Keratinocyte (primary cell): ENCODE measurements at regions not wholly inside any gene's neighbourhood (a gene's known extent, or its start where the extent isn't known, plus 50 kb on each side); places are given as distances from the start of the nearest gene placed in this dataset.

ENCODE experiments used
- DNase-seq: peaks from one replicate; pipeline ENCODE4 v3.0.0-alpha.2; 2011; ENCODE audit warnings: low read depth, missing footprints, low spot score
- FAIRE-seq: peaks from 2 replicates; lab custom pipeline; 2011; peaks lifted over from hg19 to GRCh38; lab: Jason Lieb, UNC
- H2AFZ ChIP-seq: 2 replicates; pipeline ENCODE4 v1.6.0; 2012; ENCODE audit warnings: low read length, control low read depth, inconsistent platforms; ENCODE audit not compliant: control insufficient read depth
- H3K27ac ChIP-seq: 2 replicates; pipeline ENCODE4 v1.5.1; 2011; ENCODE audit warnings: low read length; ENCODE audit not compliant: control insufficient read depth, insufficient read depth
- H3K27me3 ChIP-seq: 3 replicates; pipeline ENCODE4 v1.6.0; 2011; ENCODE audit warnings: low read length; ENCODE audit not compliant: control insufficient read depth, insufficient read depth; ENCODE audit errors: extremely low read depth
- H3K36me3 ChIP-seq, 2 experiments: 2 replicates in 1 of 2; 3 replicates in 1 of 2; pipeline ENCODE4 v1.5.1; 2011; ENCODE audit warnings: low read length in 2 of 2, mild to moderate bottlenecking in 1 of 2; ENCODE audit not compliant: control insufficient read depth in 2 of 2, insufficient read depth in 2 of 2; ENCODE audit errors: extremely low read depth in 1 of 2
- H3K4me1 ChIP-seq: 3 replicates; pipeline ENCODE4 v1.5.1; 2011; ENCODE audit warnings: low read length; ENCODE audit not compliant: control insufficient read depth, insufficient read depth; ENCODE audit errors: extremely low read depth
- H3K4me2 ChIP-seq: 3 replicates; pipeline ENCODE4 v1.6.0; 2011; ENCODE audit warnings: low read depth, low read length; ENCODE audit not compliant: control insufficient read depth, insufficient read depth; ENCODE audit errors: extremely low read depth
- H3K4me3 ChIP-seq, 3 experiments: fragments of 200-600 bp in 1 of 3; sonication (generic) in 1 of 3; 2 replicates in 2 of 3; 3 replicates in 1 of 3; pipeline ENCODE4 v1.5.1; 2011 to 2016; ENCODE audit warnings: low read length in 3 of 3, mild to moderate bottlenecking in 3 of 3, control low read depth in 2 of 3, inconsistent platforms in 1 of 3, low read depth in 1 of 3, mixed read lengths in 1 of 3, mixed run types in 1 of 3, moderate library complexity in 1 of 3; ENCODE audit not compliant: control insufficient read depth in 2 of 3, insufficient read depth in 2 of 3; ENCODE audit errors: extremely low read depth in 1 of 3
- H3K79me2 ChIP-seq: 2 replicates; pipeline ENCODE4 v1.6.0; 2012; ENCODE audit warnings: low read length; ENCODE audit not compliant: control insufficient read depth, insufficient read depth
- H3K9ac ChIP-seq: 3 replicates; pipeline ENCODE4 v1.6.0; 2011; ENCODE audit warnings: low read length; ENCODE audit not compliant: control insufficient read depth, insufficient read depth; ENCODE audit errors: extremely low read depth
- H3K9me1 ChIP-seq: 3 replicates; pipeline ENCODE4 v1.6.0; 2011; ENCODE audit warnings: low read length; ENCODE audit not compliant: control insufficient read depth, insufficient read depth; ENCODE audit errors: extremely low read depth
- H3K9me3 ChIP-seq: 2 replicates; pipeline ENCODE4 v1.5.1; 2012; ENCODE audit warnings: low read depth, low read length; ENCODE audit not compliant: control insufficient read depth
- H4K20me1 ChIP-seq: 3 replicates; pipeline ENCODE4 v1.6.0; 2011; ENCODE audit warnings: low read length; ENCODE audit not compliant: control insufficient read depth, insufficient read depth; ENCODE audit errors: extremely low read depth
- CTCF ChIP-seq, 3 experiments: IDR thresholded peaks in 1 of 3; conservative IDR thresholded peaks in 1 of 3; optimal IDR thresholded peaks in 1 of 3; 2 replicates in 2 of 3; 3 replicates in 1 of 3; pipeline versions ENCODE3 to v1.5.1; 2011; ENCODE audit warnings: low read length in 3 of 3, mild to moderate bottlenecking in 3 of 3, moderate library complexity in 2 of 3, control low read depth in 1 of 3, inconsistent platforms in 1 of 3; ENCODE audit not compliant: insufficient read depth in 2 of 3; ENCODE audit errors: extremely low read depth in 1 of 3
- EZH2 ChIP-seq: IDR thresholded peaks from one replicate; pipeline ENCODE4 v1.6.1; 2012; ENCODE audit warnings: inconsistent platforms, mild to moderate bottlenecking, low read length, moderate library complexity
- dilution Hi-C: fragments of 300-500 bp; cut with MboI; formaldehyde crosslinking; loops from one replicate; pipeline ENCODE4 v1.7.0; 2020; ENCODE audit warnings: low sequenced_read_pairs; ENCODE audit not compliant: extremely low pct_ligation_motif_present

GRCh38 chr19:29003641-29004409 is 209.1 kb downstream of the UQCRFS1 start:
- Histone ChIP-seq H4K20me1 (no peaks in the 10 kb centered on the region), H3K27ac (no peak overlapping the region), H3K9me3 (peaks cover 1% of the 10 kb centered on the region), H3K36me3 (no peaks in the 10 kb centered on the region), H3K9ac (no peak overlapping the region), H3K9me1 (no peaks in the 10 kb centered on the region), H3K79me2 (no peaks in the 10 kb centered on the region), H3K4me3 (no peak overlapping the region), H2AFZ (no peak overlapping the region), H3K4me1 (no peaks in the 10 kb centered on the region), H3K27me3 (no peaks in the 10 kb centered on the region), H3K4me2 (no peak overlapping the region)
- dilution Hi-C loops, result no loop called here
- FAIRE-seq, result no peak
- DNase-seq, result no peak
- TF ChIP-seq EZH2 (no peak), CTCF (optimal IDR thresholded peaks at IDR 0.05 in 1 of 3, IDR thresholded peaks at IDR 0.05 in 1 of 3, conservative IDR thresholded peaks at IDR 0.05 in 1 of 3; ENCODE audit: extremely low read depth in 1 of 3, insufficient read depth in 2 of 3, low read length in 3 of 3) (no peak)

- TF ChIP-seq EZH2, result no peak
- no peak for TF ChIP-seq CTCF (optimal IDR thresholded peaks at IDR 0.05 in 1 of 3, IDR thresholded peaks at IDR 0.05 in 1 of 3, conservative IDR thresholded peaks at IDR 0.05 in 1 of 3; ENCODE audit: extremely low read depth in 1 of 3, insufficient read depth in 2 of 3, low read length in 3 of 3)
- no peak overlapping the region for H3K4me2 ChIP-seq
- H4K20me1 ChIP-seq, result no peaks in the 10 kb centered on the region
- H3K4me3 ChIP-seq, result no peak overlapping the region
- H3K9me1 ChIP-seq, result no peaks in the 10 kb centered on the region
- dilution Hi-C loops, result no loop called here
- FAIRE-seq, result no peak
- peaks cover 4% of the 10 kb centered on the region for H3K9me3 ChIP-seq
- no peaks in the 10 kb centered on the region for H3K36me3 ChIP-seq
- no peak overlapping the region for H3K9ac ChIP-seq
- no peaks in the 10 kb centered on the region for H3K27me3 ChIP-seq
- no peaks in the 10 kb centered on the region for H3K79me2 ChIP-seq
- H3K27ac ChIP-seq, result no peak overlapping the region
- no peaks in the 10 kb centered on the region for H3K4me1 ChIP-seq
- no peak for DNase-seq
- no peak overlapping the region for H2AFZ ChIP-seq
Measured at GRCh38 chr19:29002336-29002735, 210.6 kb downstream of the UQCRFS1 start.
